ENCODE measurements at regions not wholly inside any gene's neighbourhood (a gene's known extent, or its start where the extent isn't known, plus 50 kb on each side); places are given as distances from the start of the nearest gene placed in this dataset.

DNA sequence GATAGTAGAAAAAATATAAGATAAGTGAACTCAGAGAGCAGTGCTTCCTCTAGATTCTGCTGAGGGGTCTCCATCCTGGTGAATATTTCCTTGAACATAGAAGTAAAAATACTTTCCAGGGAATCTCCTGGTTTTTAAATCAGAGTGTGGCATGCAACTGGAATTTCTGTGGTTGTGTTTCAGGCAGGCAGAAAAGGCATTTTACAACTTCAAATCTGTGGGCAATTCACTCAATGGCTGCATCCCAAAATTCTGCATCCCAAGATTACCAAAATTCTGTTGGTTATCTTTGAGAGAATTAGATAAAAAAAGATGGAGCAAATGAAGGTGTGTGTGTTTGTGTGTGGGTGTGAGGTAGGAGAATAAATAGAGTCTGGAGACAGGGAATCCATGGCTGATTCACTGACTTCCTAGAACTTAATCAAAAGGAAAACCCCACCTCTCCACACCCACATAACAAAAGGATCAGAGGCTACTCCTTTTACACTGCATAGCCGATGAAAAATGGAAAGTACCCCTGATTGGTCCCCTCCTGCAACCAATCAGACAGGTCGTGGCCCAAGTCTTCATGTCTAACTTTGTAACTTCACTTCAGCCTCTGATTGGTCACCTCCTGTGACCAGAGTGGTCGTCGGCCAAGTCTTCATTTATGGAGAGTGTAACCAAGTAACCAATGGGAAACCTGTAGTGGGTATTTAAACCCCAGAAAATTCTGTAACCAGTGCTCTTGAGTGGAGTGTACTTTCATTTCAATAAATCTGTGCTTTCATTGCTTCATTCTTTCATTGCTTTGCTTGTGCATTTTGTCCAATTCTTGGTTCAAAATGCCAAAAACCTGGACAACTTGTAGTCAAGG lies 112.8 kb downstream of the DLEU7 start:
- BruUV-seq (replicated peaks) = no TSS peak
- Histone ChIP-seq H3K27ac (ENCODE audit: low read depth, low read length, poor library complexity, severe bottlenecking) (no peak overlapping the region), H3K4me1 (ENCODE audit: insufficient read depth, low read length, poor library complexity, severe bottlenecking) (no peaks in the 10 kb centered on the region), H3K9me3 (ENCODE audit: low read depth, low read length, poor library complexity, severe bottlenecking) (no peaks in the 10 kb centered on the region), H3K27me3 (replicated peaks; ENCODE audit: insufficient read depth, low read depth, low read length, poor library complexity) (no peaks in the 10 kb centered on the region), H3K4me3 (ENCODE audit: low read depth, low read length, poor library complexity, severe bottlenecking) (no peak overlapping the region), H3K36me3 (ENCODE audit: insufficient read depth, low read length, poor library complexity, severe bottlenecking) (no peaks in the 10 kb centered on the region)
- intact Hi-C loops (cut with micrococcal nuclease; ENCODE audit: unreplicated experiment) = no loop called here
- ChIA-PET POLR2A (ENCODE audit: low non-redundant PET) (no interaction called here), CTCF (no interaction called here)
- TF ChIP-seq, protein P1, sequence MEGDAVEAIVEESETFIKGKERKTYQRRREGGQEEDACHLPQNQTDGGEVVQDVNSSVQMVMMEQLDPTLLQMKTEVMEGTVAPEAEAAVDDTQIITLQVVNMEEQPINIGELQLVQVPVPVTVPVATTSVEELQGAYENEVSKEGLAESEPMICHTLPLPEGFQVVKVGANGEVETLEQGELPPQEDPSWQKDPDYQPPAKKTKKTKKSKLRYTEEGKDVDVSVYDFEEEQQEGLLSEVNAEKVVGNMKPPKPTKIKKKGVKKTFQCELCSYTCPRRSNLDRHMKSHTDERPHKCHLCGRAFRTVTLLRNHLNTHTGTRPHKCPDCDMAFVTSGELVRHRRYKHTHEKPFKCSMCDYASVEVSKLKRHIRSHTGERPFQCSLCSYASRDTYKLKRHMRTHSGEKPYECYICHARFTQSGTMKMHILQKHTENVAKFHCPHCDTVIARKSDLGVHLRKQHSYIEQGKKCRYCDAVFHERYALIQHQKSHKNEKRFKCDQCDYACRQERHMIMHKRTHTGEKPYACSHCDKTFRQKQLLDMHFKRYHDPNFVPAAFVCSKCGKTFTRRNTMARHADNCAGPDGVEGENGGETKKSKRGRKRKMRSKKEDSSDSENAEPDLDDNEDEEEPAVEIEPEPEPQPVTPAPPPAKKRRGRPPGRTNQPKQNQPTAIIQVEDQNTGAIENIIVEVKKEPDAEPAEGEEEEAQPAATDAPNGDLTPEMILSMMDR (conservative IDR thresholded peaks at IDR 0.05; ENCODE audit: low read depth, low read length) = no peak
- TF ChIP-seq EZH2 (IDR thresholded peaks at IDR 0.05; ENCODE audit: borderline replicate concordance, low read depth, low read length, poor library complexity, severe bottlenecking) = no peak
- DNase-seq (ENCODE audit: low spot score) = no peak

DNA sequence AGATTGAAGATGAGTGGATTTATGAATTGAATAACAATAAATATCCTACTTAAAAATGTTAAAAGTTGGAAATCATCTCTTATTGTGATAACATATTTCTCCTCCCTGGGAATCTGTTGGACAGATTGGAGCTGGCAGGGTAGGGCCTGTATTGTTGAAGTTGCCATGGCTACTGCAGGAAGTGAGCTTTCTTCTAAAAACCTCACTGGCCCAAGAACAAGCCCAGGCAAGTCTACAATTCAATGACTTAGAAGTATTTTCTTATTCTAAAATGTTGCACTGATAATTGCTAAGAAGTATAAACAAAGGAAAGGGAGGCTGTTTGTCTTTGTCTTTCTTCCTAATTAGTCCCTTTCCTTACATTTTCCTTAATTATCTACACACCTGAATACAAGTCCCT lies 112.1 kb downstream of the DLEU7 start:
- Histone ChIP-seq H3K36me3 (ENCODE audit: insufficient read depth, low read length, poor library complexity, severe bottlenecking) (no peaks in the 10 kb centered on the region), H3K9me3 (ENCODE audit: low read depth, low read length, poor library complexity, severe bottlenecking) (no peaks in the 10 kb centered on the region), H3K4me3 (ENCODE audit: low read depth, low read length, poor library complexity, severe bottlenecking) (no peak overlapping the region), H3K27me3 (replicated peaks; ENCODE audit: insufficient read depth, low read depth, low read length, poor library complexity) (no peaks in the 10 kb centered on the region), H3K4me1 (ENCODE audit: insufficient read depth, low read length, poor library complexity, severe bottlenecking) (no peaks in the 10 kb centered on the region), H3K27ac (ENCODE audit: low read depth, low read length, poor library complexity, severe bottlenecking) (no peak overlapping the region)
- ChIA-PET POLR2A (ENCODE audit: low non-redundant PET) (no interaction called here), CTCF (no interaction called here)
- DNase-seq (ENCODE audit: low spot score) = no peak
- intact Hi-C loops (cut with micrococcal nuclease; ENCODE audit: unreplicated experiment) = no loop called here
- TF ChIP-seq, protein P1 (conservative IDR thresholded peaks at IDR 0.05; ENCODE audit: low read depth, low read length) = no peak
- TF ChIP-seq EZH2 (IDR thresholded peaks at IDR 0.05; ENCODE audit: borderline replicate concordance, low read depth, low read length, poor library complexity, severe bottlenecking) = no peak
- no TSS peak for BruUV-seq (replicated peaks)

DNA sequence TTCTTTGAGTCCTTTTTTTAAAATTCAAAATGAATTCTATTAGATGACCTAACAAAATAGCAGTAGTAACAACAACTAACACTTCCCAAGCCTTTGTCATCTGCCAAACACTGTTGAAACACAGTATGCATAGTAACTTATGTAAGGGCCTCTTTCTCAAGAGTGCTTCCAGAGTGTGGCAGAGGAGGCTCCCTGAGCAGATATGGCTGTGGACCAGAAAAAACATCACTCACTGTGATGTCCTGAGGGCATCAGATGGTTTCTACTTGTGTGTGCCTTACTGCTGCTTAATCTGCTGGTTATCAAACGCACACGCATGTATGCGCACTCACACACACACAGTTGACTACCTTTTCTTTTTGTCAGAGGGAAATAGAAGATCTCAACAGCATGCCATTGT lies 110.8 kb downstream of the DLEU7 start:
- ChIA-PET CTCF (no interaction called here), POLR2A (ENCODE audit: low non-redundant PET) (no interaction called here)
- Histone ChIP-seq H3K9me3 (ENCODE audit: low read depth, low read length, poor library complexity, severe bottlenecking) (no peaks in the 10 kb centered on the region), H3K4me1 (ENCODE audit: insufficient read depth, low read length, poor library complexity, severe bottlenecking) (no peaks in the 10 kb centered on the region), H3K4me3 (ENCODE audit: low read depth, low read length, poor library complexity, severe bottlenecking) (no peak overlapping the region), H3K27me3 (replicated peaks; ENCODE audit: insufficient read depth, low read depth, low read length, poor library complexity) (no peaks in the 10 kb centered on the region), H3K36me3 (ENCODE audit: insufficient read depth, low read length, poor library complexity, severe bottlenecking) (no peaks in the 10 kb centered on the region), H3K27ac (ENCODE audit: low read depth, low read length, poor library complexity, severe bottlenecking) (no peak overlapping the region)
- BruUV-seq (replicated peaks) = no TSS peak
- intact Hi-C loops (cut with micrococcal nuclease; ENCODE audit: unreplicated experiment) = no loop called here
- DNase-seq (ENCODE audit: low spot score) = no peak
- no peak for TF ChIP-seq EZH2 (IDR thresholded peaks at IDR 0.05; ENCODE audit: borderline replicate concordance, low read depth, low read length, poor library complexity, severe bottlenecking)
- TF ChIP-seq, protein P1 (conservative IDR thresholded peaks at IDR 0.05; ENCODE audit: low read depth, low read length) = no peak
